ENCODE measurements at regions not wholly inside any gene's neighbourhood (a gene's known extent, or its start where the extent isn't known, plus 50 kb on each side); places are given as distances from the start of the nearest gene placed in this dataset.

GRCh38 chr3:64305731-64306130 lies 80.5 kb upstream of the PRICKLE2 start:
- in situ Hi-C loops (cut with HindIII; ENCODE audit: extremely low pct_ligation_motif_present, low pct_unique_long_range_greater_than_20kb): no loop called here
- no peak overlapping the region for H3K4me3 ChIP-seq (replicated peaks in 1 of 3; ENCODE audit: insufficient read depth in 1 of 3, low read depth in 2 of 3, low read length in 3 of 3)
- no peak for DNase-seq (ENCODE audit: low spot score)
- TF ChIP-seq, protein P1, sequence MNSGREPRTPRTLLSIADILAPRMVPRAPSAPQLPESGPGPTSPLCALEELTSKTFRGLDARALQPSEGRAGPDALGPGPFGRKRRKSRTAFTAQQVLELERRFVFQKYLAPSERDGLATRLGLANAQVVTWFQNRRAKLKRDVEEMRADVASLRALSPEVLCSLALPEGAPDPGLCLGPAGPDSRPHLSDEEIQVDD (CRISPR knock-in tag; IDR thresholded peaks at IDR 0.05; ENCODE audit: borderline replicate concordance): no peak
- no TSS peak for BruUV-seq (replicated peaks)
- 56% methylated on average over 1 of the region's 1 CpG for WGBS (ENCODE audit: low lambda C conversion rate)
- no peak overlapping the region for H3K27ac ChIP-seq (ENCODE audit: extremely low read length, insufficient read depth, low read length)
- H3K9ac ChIP-seq (ENCODE audit: insufficient read depth, low read depth, low read length): no peak overlapping the region
- H3K79me2 ChIP-seq (ENCODE audit: insufficient read depth, low read length): no peaks in the 10 kb centered on the region
- FAIRE-seq: no peak
- ChIA-PET POLR2A (no interaction called here), CTCF (ENCODE audit: low intra/inter-chr PET ratio, low total read pairs) (no interaction called here)
- no peak overlapping the region for H3K4me2 ChIP-seq (ENCODE audit: low read depth, low read length)
- intact Hi-C loops (cut with micrococcal nuclease; ENCODE audit: unreplicated experiment): no loop called here
- no peaks in the 10 kb centered on the region; a peak in 1 of 5 replicates for H3K27me3 ChIP-seq (ENCODE audit: control insufficient read depth in 1 of 2, insufficient read depth in 2 of 2, low read length in 2 of 2)
- ATAC-seq: no peak
- H2AFZ ChIP-seq (ENCODE audit: low read length): no peak overlapping the region
- H3K4me1 ChIP-seq (ENCODE audit: insufficient read depth, low read length): no peaks in the 10 kb centered on the region
- no peaks in the 10 kb centered on the region for H4K20me1 ChIP-seq (ENCODE audit: insufficient read depth, low read length)
- no peaks in the 10 kb centered on the region for H3K9me3 ChIP-seq (ENCODE audit: low read length)
- no peaks in the 10 kb centered on the region for H3K36me3 ChIP-seq (replicated peaks in 1 of 2; ENCODE audit: control insufficient read depth in 1 of 2, insufficient read depth in 2 of 2, low read length in 2 of 2)

- Histone ChIP-seq H3K4me3 (replicated peaks in 1 of 3; ENCODE audit: insufficient read depth in 1 of 3, low read depth in 2 of 3, low read length in 3 of 3) (no peak overlapping the region), H3K9me3 (ENCODE audit: low read length) (no peaks in the 10 kb centered on the region), H3K9ac (ENCODE audit: insufficient read depth, low read depth, low read length) (no peak overlapping the region), H3K27ac (ENCODE audit: extremely low read length, insufficient read depth, low read length) (no peak overlapping the region), H3K79me2 (ENCODE audit: insufficient read depth, low read length) (no peaks in the 10 kb centered on the region), H3K27me3 (ENCODE audit: control insufficient read depth in 1 of 2, insufficient read depth in 2 of 2, low read length in 2 of 2) (no peaks in the 10 kb centered on the region; a peak in 1 of 5 replicates), H2AFZ (ENCODE audit: low read length) (no peak overlapping the region), H4K20me1 (ENCODE audit: insufficient read depth, low read length) (no peaks in the 10 kb centered on the region), H3K4me2 (ENCODE audit: low read depth, low read length) (no peak overlapping the region), H3K4me1 (ENCODE audit: insufficient read depth, low read length) (no peaks in the 10 kb centered on the region), H3K36me3 (replicated peaks in 1 of 2; ENCODE audit: control insufficient read depth in 1 of 2, insufficient read depth in 2 of 2, low read length in 2 of 2) (no peaks in the 10 kb centered on the region)
- no peak for DNase-seq (ENCODE audit: low spot score)
- ChIA-PET CTCF (ENCODE audit: low intra/inter-chr PET ratio, low total read pairs) (no interaction called here), POLR2A (no interaction called here)
- ATAC-seq: no peak
- in situ Hi-C loops (cut with HindIII; ENCODE audit: extremely low pct_ligation_motif_present, low pct_unique_long_range_greater_than_20kb) (no loop called here), intact Hi-C loops (cut with micrococcal nuclease; ENCODE audit: unreplicated experiment) (no loop called here)
- no TSS peak for BruUV-seq (replicated peaks)
- FAIRE-seq: no peak
- TF ChIP-seq HDAC1 (CRISPR knock-in tag; IDR thresholded peaks at IDR 0.05): no peak
- TF ChIP-seq TFE3 (CRISPR knock-in tag; IDR thresholded peaks at IDR 0.05): no peak
- TF ChIP-seq FIP1L1 (IDR thresholded peaks at IDR 0.05; ENCODE audit: borderline replicate concordance, insufficient read depth, low read depth, low read length): no peak
- no peak for TF ChIP-seq ZEB1 (IDR thresholded peaks at IDR 0.05; ENCODE audit: insufficient replicate concordance, low read depth)
- no peak for TF ChIP-seq ATAD3A (CRISPR knock-in tag; IDR thresholded peaks at IDR 0.05)
- no peak for TF ChIP-seq SMAD1 (CRISPR knock-in tag; IDR thresholded peaks at IDR 0.05; ENCODE audit: borderline replicate concordance, low read depth)
- 61% methylated on average over 4 of the region's 8 CpGs for WGBS (ENCODE audit: low lambda C conversion rate)
These were observed 79.7 kb upstream of the PRICKLE2 start for GRCh38 chr3:64304828-64305410.

All from HepG2 (cell line).